OCI-LY3 (cell line): ENCODE measurements at regions not wholly inside any gene's neighbourhood (a gene's known extent, or its start where the extent isn't known, plus 50 kb on each side); places are given as distances from the start of the nearest gene placed in this dataset.
"Not testable (repeated sequence)": the region's sequence is repeated elsewhere in the genome, so short reads cannot be mapped to it uniquely, and the experiment has no call there.

Experiments
- H2AFZ ChIP-seq: fragments of 200-600, 300-600 bp; shearing (Covaris generic); 2 replicates; pipeline ENCODE4 v1.6.0; 2014; ENCODE audit warnings: antibody characterized with exemption, low read depth, low read length
- H3K27ac ChIP-seq: fragments of 200-600, 300-600 bp; sonication (generic); 2 replicates; pipeline ENCODE4 v1.5.1; 2014; ENCODE audit warnings: mild to moderate bottlenecking, low read length, moderate library complexity, mixed read lengths
- H3K27me3 ChIP-seq: fragments of 200-600, 300-600 bp; sonication (generic); 2 replicates; pipeline ENCODE4 v1.6.1; 2014; ENCODE audit warnings: low read depth, low read length, mixed read lengths
- H3K36me3 ChIP-seq: fragments of 200-600, 300-600 bp; sonication (generic); replicated peaks from 2 replicates; pipeline ENCODE3; 2014; ENCODE audit warnings: low read depth, low read length, mixed read lengths
- H3K4me1 ChIP-seq: fragments of 300-600, 200-600 bp; sonication (generic); 2 replicates; pipeline ENCODE4 v1.6.1; 2014; ENCODE audit warnings: low read length, mixed read lengths
- H3K4me2 ChIP-seq: fragments of 200-600, 300-600 bp; sonication (generic); 2 replicates; pipeline ENCODE4 v1.6.1; 2014; ENCODE audit warnings: low read length, mixed read lengths
- H3K4me3 ChIP-seq: fragments of 300-600, 200-600 bp; sonication (generic); 2 replicates; pipeline ENCODE4 v1.5.1; 2014; ENCODE audit warnings: antibody characterized with exemption, mild to moderate bottlenecking, low read length, moderate library complexity
- H3K79me2 ChIP-seq: fragments of 300-600, 200-600 bp; shearing (Covaris generic); 2 replicates; pipeline ENCODE4 v1.6.1; 2014; ENCODE audit warnings: mild to moderate bottlenecking, low read length, mixed read lengths
- H3K9ac ChIP-seq: fragments of 300-600, 200-600 bp; shearing (Covaris generic); 2 replicates; pipeline ENCODE4 v1.6.0; 2014; ENCODE audit warnings: mild to moderate bottlenecking, low read length, moderate library complexity
- H3K9me3 ChIP-seq: fragments of 200-600, 300-600 bp; shearing (Covaris generic); 2 replicates; pipeline ENCODE4 v1.6.1; 2014; ENCODE audit warnings: low read length, mixed read lengths; ENCODE audit not compliant: insufficient read depth
- H4K20me1 ChIP-seq: fragments of 200-600, 300-600 bp; sonication (generic); 2 replicates; pipeline ENCODE4 v1.6.1; 2016; ENCODE audit warnings: low read length, mixed read lengths; ENCODE audit not compliant: insufficient read depth
- CTCF ChIP-seq: fragments of 200-600, 300-600 bp; sonication (generic); IDR thresholded peaks from 2 replicates; pipeline ENCODE4 v1.5.1; 2014; ENCODE audit warnings: antibody characterized with exemption, low read length, low read depth
- EZH2phosphoT487 ChIP-seq: fragments of 200-600 bp; shearing (Covaris generic); IDR thresholded peaks from 2 replicates; pipeline ENCODE4 v1.6.1; 2018; ENCODE audit warnings: antibody characterized with exemption, mixed run types, low read depth

GRCh38 chr20:55316753-55317152 is 688.6 kb downstream of the CBLN4 start:
- Histone ChIP-seq H3K79me2 (no peaks in the 10 kb centered on the region), H3K4me1 (peaks cover 5% of the 10 kb centered on the region; the same call in 1 of the 2 replicates), H3K4me2 (no peak overlapping the region), H3K4me3 (no peak overlapping the region), H3K9ac (no peak overlapping the region), H2AFZ (no peak overlapping the region), H3K27ac (no peak overlapping the region), H3K36me3 (no peaks in the 10 kb centered on the region), H3K27me3 (no peaks in the 10 kb centered on the region), H3K9me3 (no peaks in the 10 kb centered on the region), H4K20me1 (no peaks in the 10 kb centered on the region)
- TF ChIP-seq EZH2phosphoT487 (no peak), CTCF (no peak)

- not testable (repeated sequence) for H3K9ac ChIP-seq, H3K27ac ChIP-seq, H3K27me3 ChIP-seq, H3K4me3 ChIP-seq, H4K20me1 ChIP-seq, H3K9me3 ChIP-seq, H3K36me3 ChIP-seq, H3K4me2 ChIP-seq, H2AFZ ChIP-seq, H3K4me1 ChIP-seq, H3K79me2 ChIP-seq
These were observed 694.5 kb downstream of the CBLN4 start for GRCh38 chr20:55310844-55311243.

- peaks cover 5% of the 10 kb centered on the region; the same call in 1 of the 2 replicates for H3K9me3 ChIP-seq
- no peaks in the 10 kb centered on the region for H4K20me1 ChIP-seq
- H3K27me3 ChIP-seq: peaks cover 56% of the 10 kb centered on the region
- H3K36me3 ChIP-seq: no peaks in the 10 kb centered on the region
- H3K79me2 ChIP-seq: no peaks in the 10 kb centered on the region
- H3K4me2 ChIP-seq: no peak overlapping the region
- TF ChIP-seq CTCF: no peak
- no peak for TF ChIP-seq EZH2phosphoT487
- H3K9ac ChIP-seq: no peak overlapping the region
- H3K27ac ChIP-seq: no peak overlapping the region
- peaks cover 31% of the 10 kb centered on the region for H3K4me1 ChIP-seq
- H3K4me3 ChIP-seq: no peak overlapping the region
- no peak overlapping the region for H2AFZ ChIP-seq
These were observed 714.1 kb downstream of the CBLN4 start for GRCh38 chr20:55291261-55291660.

GRCh38 chr20:55283889-55284288 is 721.4 kb downstream of the CBLN4 start:
- Histone ChIP-seq H3K4me1 (peaks cover 40% of the 10 kb centered on the region), H3K36me3 (peaks cover 7% of the 10 kb centered on the region), H3K9ac (no peak overlapping the region), H3K79me2 (no peaks in the 10 kb centered on the region), H3K4me3 (no peak overlapping the region), H3K27ac (no peak overlapping the region), H2AFZ (no peak overlapping the region), H3K4me2 (no peak overlapping the region), H3K9me3 (peaks cover 10% of the 10 kb centered on the region; the same call in 1 of the 2 replicates), H3K27me3 (peaks cover 51% of the 10 kb centered on the region), H4K20me1 (no peaks in the 10 kb centered on the region)
- TF ChIP-seq EZH2phosphoT487 (no peak), CTCF (no peak)

GRCh38 chr20:55273149-55273548 is 732.2 kb downstream of the CBLN4 start:
- no peak overlapping the region for H2AFZ ChIP-seq
- H3K4me1 ChIP-seq: peaks cover 29% of the 10 kb centered on the region
- TF ChIP-seq EZH2phosphoT487: no peak
- TF ChIP-seq CTCF: no peak
- no peak overlapping the region for H3K27ac ChIP-seq
- H3K27me3 ChIP-seq: peaks cover 53% of the 10 kb centered on the region
- no peaks in the 10 kb centered on the region for H3K9me3 ChIP-seq
- no peak overlapping the region for H3K9ac ChIP-seq
- no peaks in the 10 kb centered on the region for H3K36me3 ChIP-seq
- H3K4me2 ChIP-seq: no peak overlapping the region
- no peaks in the 10 kb centered on the region for H3K79me2 ChIP-seq
- H3K4me3 ChIP-seq: no peak overlapping the region
- no peaks in the 10 kb centered on the region for H4K20me1 ChIP-seq
